Breast epithelium (tissue), 4 donors: ENCODE measurements at regions not wholly inside any gene's neighbourhood (a gene's known extent, or its start where the extent isn't known, plus 50 kb on each side); places are given as distances from the start of the nearest gene placed in this dataset.

Experiments used
- DNase-seq, 2 donors: peaks; one replicate each; pipeline ENCODE4 v3.0.0-alpha.2; 2019; ENCODE audit warnings: low spot score in 2 of 2
- H3K27ac ChIP-seq, 2 donors: fragments of 200-600 bp; sonication (generic) in 1 of 2; one replicate each; pipeline ENCODE4 v1.5.1; 2016 to 2019; ENCODE audit warnings: mild to moderate bottlenecking in 1 of 2
- H3K27me3 ChIP-seq, 2 donors: fragments of 200-600 bp; sonication (generic) in 1 of 2; one replicate each; pipeline versions ENCODE4 v1.5.1 to v1.6.0; 2017 to 2019; ENCODE audit warnings: control low read depth in 1 of 2, mild to moderate bottlenecking in 1 of 2
- H3K36me3 ChIP-seq: fragments of 200-600 bp; one replicate; pipeline ENCODE4 v1.5.1; 2019
- H3K4me1 ChIP-seq, 2 donors: fragments of 200-600 bp; sonication (generic); one replicate each; pipeline ENCODE4 v1.5.1; 2016 to 2019; ENCODE audit warnings: control low read depth in 1 of 2
- H3K4me3 ChIP-seq, 3 donors: fragments of 200-600 bp; sonication (generic); 1 replicate in 2 of 3; 2 replicates in 1 of 3; pipeline ENCODE4 v1.5.1; 2016 to 2019; ENCODE audit warnings: mild to moderate bottlenecking in 3 of 3, moderate library complexity in 2 of 3
- H3K9me3 ChIP-seq, 2 donors: fragments of 200-600 bp; sonication (generic) in 1 of 2; one replicate each; pipeline ENCODE4 v1.5.1; 2016 to 2019; ENCODE audit warnings: control low read depth in 1 of 2
- CTCF ChIP-seq, 3 donors: fragments of 450-650 bp; IDR thresholded peaks; one replicate each; pipeline ENCODE4 v1.5.1; 2016 to 2017; ENCODE audit warnings: antibody characterized with exemption in 3 of 3, mild to moderate bottlenecking in 3 of 3, moderate library complexity in 3 of 3
- POLR2A ChIP-seq: fragments of 450-650 bp; IDR thresholded peaks from one replicate; pipeline ENCODE4 v1.6.1; 2016; ENCODE audit warnings: antibody characterized with exemption, mild to moderate bottlenecking, moderate library complexity
- POLR2AphosphoS5 ChIP-seq, 3 donors: sonication (generic); formaldehyde crosslinking; IDR thresholded peaks; one replicate each; pipeline ENCODE4 v1.6.1; 2017; ENCODE audit warnings: antibody characterized with exemption in 3 of 3
- intact Hi-C: fragments of 100-400 bp; cut with DNase I; formaldehyde crosslinking; loops from one replicate; pipeline ENCODE4 v1.15.1; 2023; ENCODE audit warnings: low total_unique reads

- intact Hi-C loops = no loop called here
- no peaks in the 10 kb centered on the region for H3K27me3 ChIP-seq
- no peaks in the 10 kb centered on the region for H3K4me1 ChIP-seq
- no peaks in the 10 kb centered on the region for H3K9me3 ChIP-seq
- DNase-seq = no peak
- no peaks in the 10 kb centered on the region for H3K36me3 ChIP-seq
- H3K4me3 ChIP-seq = no peak overlapping the region
- H3K27ac ChIP-seq = no peak overlapping the region
- TF ChIP-seq POLR2A (no peak), CTCF (IDR thresholded peaks at IDR 0.05) (no peak), POLR2AphosphoS5 (IDR thresholded peaks at IDR 0.05) (no peak)
These were observed 342.9 kb downstream of the GBA3 start for GRCh38 chr4:23035521-23036056.

DNA sequence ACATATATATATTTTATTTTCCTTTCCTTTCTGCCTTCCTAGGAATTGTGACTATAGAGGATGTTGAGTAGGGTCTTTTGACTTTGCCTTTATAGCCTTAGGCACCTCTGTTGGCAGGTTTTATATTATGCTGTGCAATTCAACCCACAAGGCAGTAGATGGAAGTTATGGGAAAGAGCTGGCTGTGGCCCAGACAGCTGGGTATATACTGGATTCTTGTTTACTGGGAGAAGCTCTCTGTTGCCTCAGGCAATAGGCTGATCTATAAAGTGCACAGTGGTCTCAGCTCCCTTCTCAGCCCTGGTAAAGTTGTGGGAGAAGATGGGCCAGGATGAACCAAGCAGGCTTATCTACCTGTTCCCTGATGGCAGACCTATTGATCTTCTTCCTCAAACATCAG lies 342.0 kb downstream of the GBA3 start:
- Histone ChIP-seq H3K4me1 (no peaks in the 10 kb centered on the region), H3K9me3 (no peaks in the 10 kb centered on the region), H3K36me3 (no peaks in the 10 kb centered on the region), H3K4me3 (no peak overlapping the region), H3K27me3 (no peaks in the 10 kb centered on the region), H3K27ac (no peak overlapping the region)
- no peak for TF ChIP-seq POLR2A
- no peak for TF ChIP-seq POLR2AphosphoS5 (IDR thresholded peaks at IDR 0.05)
- TF ChIP-seq CTCF (IDR thresholded peaks at IDR 0.05) = no peak
- intact Hi-C loops = no loop called here
- DNase-seq = no peak

GRCh38 chr4:23033796-23034195 lies 341.1 kb downstream of the GBA3 start:
- no peak overlapping the region for H3K27ac ChIP-seq
- H3K36me3 ChIP-seq = no peaks in the 10 kb centered on the region
- intact Hi-C loops = no loop called here
- no peak for DNase-seq
- H3K4me1 ChIP-seq = no peaks in the 10 kb centered on the region
- H3K27me3 ChIP-seq = no peaks in the 10 kb centered on the region
- H3K9me3 ChIP-seq = no peaks in the 10 kb centered on the region
- TF ChIP-seq POLR2AphosphoS5 (IDR thresholded peaks at IDR 0.05) = no peak
- no peak overlapping the region for H3K4me3 ChIP-seq

GRCh38 chr4:23028875-23029274 lies 336.1 kb downstream of the GBA3 start:
- Histone ChIP-seq H3K27me3 (no peaks in the 10 kb centered on the region), H3K4me1 (no peaks in the 10 kb centered on the region)
- DNase-seq = no peak

GRCh38 chr4:23023666-23024065 lies 330.9 kb downstream of the GBA3 start:
- Histone ChIP-seq H3K27ac (no peak overlapping the region), H3K4me1 (no peaks in the 10 kb centered on the region), H3K27me3 (no peaks in the 10 kb centered on the region), H3K4me3 (no peak overlapping the region), H3K36me3 (no peaks in the 10 kb centered on the region), H3K9me3 (no peaks in the 10 kb centered on the region)
- DNase-seq = no peak
- intact Hi-C loops = no loop called here
- TF ChIP-seq POLR2AphosphoS5 (IDR thresholded peaks at IDR 0.05) = no peak
- no peak for TF ChIP-seq CTCF (IDR thresholded peaks at IDR 0.05)
- TF ChIP-seq POLR2A = no peak

More at GRCh38 chr4:23028875-23029274, 336.1 kb downstream of the GBA3 start:
- H3K9me3 ChIP-seq = no peaks in the 10 kb centered on the region
- no peak overlapping the region for H3K27ac ChIP-seq
- no peaks in the 10 kb centered on the region for H3K36me3 ChIP-seq
- H3K4me3 ChIP-seq = no peak overlapping the region
- intact Hi-C loops = no loop called here
- TF ChIP-seq POLR2A = no peak
- no peak for TF ChIP-seq CTCF (IDR thresholded peaks at IDR 0.05)
- TF ChIP-seq POLR2AphosphoS5 (IDR thresholded peaks at IDR 0.05) = no peak

DNA sequence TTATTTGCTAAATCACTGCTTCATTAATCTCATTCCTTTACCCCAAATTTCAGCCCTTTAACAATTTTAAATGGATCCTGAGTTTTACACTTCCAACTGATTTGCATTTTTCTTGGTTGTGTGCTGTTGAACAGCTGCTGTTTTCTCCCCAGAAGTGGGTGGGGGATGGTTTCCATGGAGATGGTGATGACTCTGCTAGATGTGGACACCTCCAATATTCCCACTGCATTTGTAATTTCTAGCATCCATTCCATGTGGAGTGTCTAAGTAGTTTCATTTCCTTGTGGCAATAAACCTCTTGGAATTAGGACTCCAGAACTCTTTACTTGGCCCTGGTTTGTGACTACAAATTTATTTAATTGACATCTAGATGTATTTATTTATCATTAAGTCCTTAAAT lies 330.4 kb downstream of the GBA3 start:
- intact Hi-C loops = no loop called here
- H3K27ac ChIP-seq = no peak overlapping the region
- no peaks in the 10 kb centered on the region for H3K9me3 ChIP-seq
- H3K36me3 ChIP-seq = no peaks in the 10 kb centered on the region
- H3K27me3 ChIP-seq = no peaks in the 10 kb centered on the region
- H3K4me1 ChIP-seq = no peaks in the 10 kb centered on the region
- TF ChIP-seq CTCF (IDR thresholded peaks at IDR 0.05) = no peak
- TF ChIP-seq POLR2AphosphoS5 (IDR thresholded peaks at IDR 0.05) = no peak
- TF ChIP-seq POLR2A = no peak
- no peak for DNase-seq
- H3K4me3 ChIP-seq = no peak overlapping the region
